K562 (cell line): ENCODE measurements at regions not wholly inside any gene's neighbourhood (a gene's known extent, or its start where the extent isn't known, plus 50 kb on each side); places are given as distances from the start of the nearest gene placed in this dataset.
"Not testable (repeated sequence)": the region's sequence is repeated elsewhere in the genome, so short reads cannot be mapped to it uniquely, and the experiment has no call there.

Experiments used
- ATAC-seq: fragments of 200-7000 bp; cut with Tn5 transposase; 3 replicates; pipeline ENCODE4 v1.9.1; 2020; ENCODE audit warnings: moderate library complexity
- BruUV-seq: library from RNA; stranded (reverse); fragments of 400-500 nt; replicated peaks from 2 replicates; lab custom pipeline; 2021; lab: Mats Ljungman, UMichigan
- CTCF ChIA-PET: fragments of 300-600 bp; formaldehyde crosslinking; extraction: SDS; loops from one replicate; lab custom pipeline; 2021; ENCODE audit warnings: low intra/inter-chr PET ratio; lab: Yijun Ruan, JAX
- POLR2A ChIA-PET: fragments of 300-600, 350-650 bp; sonication (Branson Sonifier 250); formaldehyde crosslinking; extraction: SDS; loops from one replicate; lab custom pipeline; 2021; ENCODE audit warnings: antibody characterized with exemption, inconsistent platforms; lab: Yijun Ruan, JAX
- DNase-seq, 4 experiments: peaks; one replicate each; pipeline versions ENCODE4 v3.0.0 to v3.0.0-alpha.2; 2011 to 2018; ENCODE audit warnings: low spot score in 3 of 4, mixed read lengths in 3 of 4; ENCODE audit errors: extremely low read depth in 1 of 4
- FAIRE-seq: peaks from 2 replicates; lab custom pipeline; 2011; peaks lifted over from hg19 to GRCh38; lab: Jason Lieb, UNC
- H2AFZ ChIP-seq: 2 replicates; pipeline ENCODE4 v1.6.0; 2011; ENCODE audit warnings: low read depth, low read length, control low read depth, inconsistent platforms
- H3K27ac ChIP-seq: fragments of 200-600 bp; 3 replicates; pipeline ENCODE4 v1.8.0; 2011; ENCODE audit warnings: low read depth, mild to moderate bottlenecking, control low read depth, inconsistent platforms, low read length, moderate library complexity, mixed read lengths; ENCODE audit errors: extremely low read depth
- H3K27me3 ChIP-seq, 2 experiments: fragments of 300-600 bp in 1 of 2; 2 replicates in 1 of 2; 3 replicates in 1 of 2; pipeline versions ENCODE4 v1.6.0 to v1.8.0; 2011; ENCODE audit warnings: inconsistent platforms in 2 of 2, low read length in 2 of 2, mild to moderate bottlenecking in 1 of 2, mixed read lengths in 1 of 2, moderate library complexity in 1 of 2; ENCODE audit not compliant: control insufficient read depth in 2 of 2, insufficient read depth in 2 of 2
- H3K36me3 ChIP-seq: fragments of 300-600 bp; 3 replicates; pipeline ENCODE4 v1.8.0; 2011; ENCODE audit warnings: mild to moderate bottlenecking, low read length, inconsistent platforms; ENCODE audit not compliant: control insufficient read depth, insufficient read depth
- H3K4me1 ChIP-seq, 2 experiments: fragments of 200-600 bp in 1 of 2; replicated peaks in 1 of 2; 2 replicates in 1 of 2; 3 replicates in 1 of 2; pipeline versions ENCODE4 v1.5.1 to v1.8.0; 2011; ENCODE audit warnings: inconsistent platforms in 2 of 2, low read length in 2 of 2, mild to moderate bottlenecking in 1 of 2, mixed read lengths in 1 of 2, moderate library complexity in 1 of 2; ENCODE audit not compliant: control insufficient read depth in 2 of 2, insufficient read depth in 2 of 2
- H3K4me2 ChIP-seq: 2 replicates; pipeline ENCODE4 v1.6.1; 2011; ENCODE audit warnings: low read length, control low read depth, inconsistent platforms, mixed read lengths; ENCODE audit not compliant: insufficient read depth
- H3K4me3 ChIP-seq: fragments of 200-600 bp; sonication (generic), shearing (Covaris generic); 2 replicates; pipeline ENCODE4 v1.5.1; 2016; ENCODE audit warnings: control low read depth, inconsistent platforms
- H3K79me2 ChIP-seq: fragments of 200-600 bp; 3 replicates; pipeline ENCODE4 v1.8.0; 2011; ENCODE audit warnings: low read length, inconsistent platforms; ENCODE audit not compliant: control insufficient read depth, insufficient read depth
- H3K9ac ChIP-seq, 2 experiments: 2 replicates each; pipeline versions ENCODE4 v1.6.0 to v1.6.1; 2011; ENCODE audit warnings: low read depth in 2 of 2, low read length in 2 of 2, control low read depth in 1 of 2, inconsistent platforms in 1 of 2, mild to moderate bottlenecking in 1 of 2, mixed read lengths in 1 of 2; ENCODE audit not compliant: insufficient read depth in 1 of 2
- H3K9me1 ChIP-seq: one replicate; pipeline ENCODE4 v1.6.0; 2011; ENCODE audit warnings: inconsistent platforms, mild to moderate bottlenecking, low read length, moderate library complexity; ENCODE audit not compliant: control insufficient read depth, insufficient read depth
- H3K9me3 ChIP-seq: replicated peaks from 2 replicates; pipeline ENCODE4 v1.5.1; 2011; ENCODE audit warnings: low read depth, low read length, inconsistent platforms; ENCODE audit not compliant: control insufficient read depth, insufficient read depth
- H4K20me1 ChIP-seq: replicated peaks from 2 replicates; pipeline ENCODE4 v1.6.1; 2011; ENCODE audit warnings: low read length, inconsistent platforms, mixed read lengths; ENCODE audit not compliant: control insufficient read depth, insufficient read depth
- ZNF280B ChIP-seq: fragments of 250-450 bp; sonication (Bioruptor Pico); IDR thresholded peaks from 2 replicates; pipeline ENCODE4 v1.5.1; 2021; ENCODE audit warnings: mild to moderate bottlenecking
- WGBS: fragments of 100-300 bp; shearing (Covaris generic); methylation state at CpG from one replicate; pipeline ENCODE4 v1.1.6; 2016; ENCODE audit warnings: low coverage, mixed read lengths; ENCODE audit not compliant: insufficient coverage; ENCODE audit errors: missing lambda C conversion rate; 5-methylcytosine and 5-hydroxymethylcytosine counted together
- in situ Hi-C: fragments of 300-500 bp; cut with MboI; formaldehyde crosslinking; loops from 4 replicates; pipeline ENCODE4 v1.15.0; 2018; ENCODE audit warnings: inconsistent platforms, mixed read lengths
- intact Hi-C: fragments of 100-400 bp; cut with micrococcal nuclease; formaldehyde crosslinking; loops from 2 replicates; pipeline ENCODE4 v1.14.2; 2022
- TF ChIP-seq, protein P1 (sequence below): fragments of 450-650 bp; IDR thresholded peaks from 2 replicates; pipeline ENCODE4 v1.6.1; 2018; ENCODE audit not compliant: partially characterized antibody

GRCh38 chr3:177633671-177634207 lies 436.5 kb upstream of the TBL1XR1 start:
- DNase-seq (no peak), FAIRE-seq (no peak), ATAC-seq (no peak)
- Histone ChIP-seq H3K79me2 (no peaks in the 10 kb centered on the region), H3K36me3 (no peaks in the 10 kb centered on the region), H3K9me3 (no peaks in the 10 kb centered on the region), H3K4me3 (no peak overlapping the region), H3K27ac (no peak overlapping the region), H3K9me1 (no peaks in the 10 kb centered on the region), H3K9ac (no peak overlapping the region), H3K4me2 (no peak overlapping the region), H2AFZ (no peak overlapping the region), H4K20me1 (no peaks in the 10 kb centered on the region), H3K27me3 (no peaks in the 10 kb centered on the region), H3K4me1 (no peaks in the 10 kb centered on the region)
- ChIA-PET CTCF (no interaction called here), POLR2A (no interaction called here)
- no peak for TF ChIP-seq ZNF280B
- TF ChIP-seq, protein P1, sequence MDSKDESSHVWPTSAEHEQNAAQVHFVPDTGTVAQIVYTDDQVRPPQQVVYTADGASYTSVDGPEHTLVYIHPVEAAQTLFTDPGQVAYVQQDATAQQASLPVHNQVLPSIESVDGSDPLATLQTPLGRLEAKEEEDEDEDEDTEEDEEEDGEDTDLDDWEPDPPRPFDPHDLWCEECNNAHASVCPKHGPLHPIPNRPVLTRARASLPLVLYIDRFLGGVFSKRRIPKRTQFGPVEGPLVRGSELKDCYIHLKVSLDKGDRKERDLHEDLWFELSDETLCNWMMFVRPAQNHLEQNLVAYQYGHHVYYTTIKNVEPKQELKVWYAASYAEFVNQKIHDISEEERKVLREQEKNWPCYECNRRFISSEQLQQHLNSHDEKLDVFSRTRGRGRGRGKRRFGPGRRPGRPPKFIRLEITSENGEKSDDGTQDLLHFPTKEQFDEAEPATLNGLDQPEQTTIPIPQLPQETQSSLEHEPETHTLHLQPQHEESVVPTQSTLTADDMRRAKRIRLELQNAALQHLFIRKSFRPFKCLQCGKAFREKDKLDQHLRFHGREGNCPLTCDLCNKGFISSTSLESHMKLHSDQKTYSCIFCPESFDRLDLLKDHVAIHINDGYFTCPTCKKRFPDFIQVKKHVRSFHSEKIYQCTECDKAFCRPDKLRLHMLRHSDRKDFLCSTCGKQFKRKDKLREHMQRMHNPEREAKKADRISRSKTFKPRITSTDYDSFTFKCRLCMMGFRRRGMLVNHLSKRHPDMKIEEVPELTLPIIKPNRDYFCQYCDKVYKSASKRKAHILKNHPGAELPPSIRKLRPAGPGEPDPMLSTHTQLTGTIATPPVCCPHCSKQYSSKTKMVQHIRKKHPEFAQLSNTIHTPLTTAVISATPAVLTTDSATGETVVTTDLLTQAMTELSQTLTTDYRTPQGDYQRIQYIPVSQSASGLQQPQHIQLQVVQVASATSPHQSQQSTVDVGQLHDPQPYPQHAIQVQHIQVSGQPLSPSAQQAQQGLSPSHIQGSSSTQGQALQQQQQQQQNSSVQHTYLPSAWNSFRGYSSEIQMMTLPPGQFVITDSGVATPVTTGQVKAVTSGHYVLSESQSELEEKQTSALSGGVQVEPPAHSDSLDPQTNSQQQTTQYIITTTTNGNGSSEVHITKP = peak; percentile 21
- BruUV-seq = no TSS peak
- in situ Hi-C loops = no loop called here
- intact Hi-C loops = no loop called here
- WGBS = 46% methylated on average over 5 of the region's 5 CpGs

DNA sequence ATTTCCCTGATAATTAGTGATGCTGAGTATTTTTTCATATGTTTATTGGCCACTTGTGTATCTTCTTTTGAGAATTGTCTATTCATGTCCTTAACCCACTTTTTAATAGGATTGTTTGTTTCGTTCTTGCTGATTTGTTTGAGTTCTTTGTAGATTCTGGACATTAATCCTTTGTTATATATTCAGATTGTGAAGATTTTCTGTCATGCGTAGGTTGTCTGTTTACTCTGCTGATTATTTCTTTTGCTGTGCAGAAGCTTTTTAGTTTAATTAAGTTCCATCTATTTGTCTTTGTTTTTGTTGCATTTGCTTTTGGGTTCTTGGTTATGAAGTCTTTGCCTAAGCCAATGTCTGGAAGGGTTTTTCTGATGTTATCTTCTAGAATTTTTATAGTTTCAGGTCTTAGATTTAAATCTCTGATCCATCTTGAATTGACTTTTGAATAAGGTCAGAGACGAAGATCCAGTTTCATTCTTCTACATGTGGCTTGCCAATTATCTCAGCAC lies 438.4 kb upstream of the TBL1XR1 start:
- H3K9ac ChIP-seq, H2AFZ ChIP-seq, H3K27me3 ChIP-seq, H3K9me1 ChIP-seq, intact Hi-C loops, H4K20me1 ChIP-seq, H3K4me2 ChIP-seq, ATAC-seq, H3K27ac ChIP-seq, H3K36me3 ChIP-seq, CTCF ChIA-PET, H3K9me3 ChIP-seq, FAIRE-seq, H3K4me3 ChIP-seq, in situ Hi-C loops, DNase-seq, POLR2A ChIA-PET, H3K4me1 ChIP-seq, BruUV-seq, H3K79me2 ChIP-seq: not testable (repeated sequence)
- 28% methylated on average over 3 of the region's 3 CpGs for WGBS
